Peyer's patch (tissue), 4 donors: ENCODE measurements at regions not wholly inside any gene's neighbourhood (a gene's known extent, or its start where the extent isn't known, plus 50 kb on each side); places are given as distances from the start of the nearest gene placed in this dataset.

ENCODE experiments used
- POLR2A ChIP-seq, 2 donors: fragments of 450-650 bp; IDR thresholded peaks; one replicate each; pipeline ENCODE4 v1.5.1; 2017; ENCODE audit warnings: antibody characterized with exemption in 2 of 2, mild to moderate bottlenecking in 2 of 2, moderate library complexity in 2 of 2
- TF ChIP-seq, protein P1 (sequence below), 6 experiments: fragments of 450-650 bp in 4 of 6; fragments of 200-600 bp in 2 of 6; sonication (generic) in 1 of 6; IDR thresholded peaks; one replicate each; pipeline ENCODE4 v1.5.1; 2017 to 2019; ENCODE audit warnings: antibody characterized with exemption in 6 of 6, mild to moderate bottlenecking in 3 of 6, moderate library complexity in 1 of 6

DNA sequence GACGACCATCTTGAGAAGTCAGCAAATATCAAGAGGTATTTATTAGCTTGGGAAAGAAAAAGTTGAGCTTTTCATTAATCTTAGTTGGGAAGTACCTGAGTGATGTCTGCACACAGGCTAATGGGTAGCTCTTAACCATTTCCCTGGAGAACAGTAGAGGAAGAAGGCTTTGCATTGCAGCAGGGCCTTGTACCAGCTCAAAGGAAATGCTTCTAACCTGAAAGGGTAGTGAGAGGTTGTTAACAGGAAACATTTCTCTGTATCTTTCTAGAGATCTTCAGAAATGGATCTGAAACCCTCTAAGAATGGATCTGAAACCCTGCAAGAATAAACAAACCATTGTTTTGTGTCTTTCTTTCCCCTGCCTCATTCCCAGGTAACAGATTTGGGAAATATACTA, 393.3 kb downstream of the PLK2 start:
- TF ChIP-seq, protein P1, sequence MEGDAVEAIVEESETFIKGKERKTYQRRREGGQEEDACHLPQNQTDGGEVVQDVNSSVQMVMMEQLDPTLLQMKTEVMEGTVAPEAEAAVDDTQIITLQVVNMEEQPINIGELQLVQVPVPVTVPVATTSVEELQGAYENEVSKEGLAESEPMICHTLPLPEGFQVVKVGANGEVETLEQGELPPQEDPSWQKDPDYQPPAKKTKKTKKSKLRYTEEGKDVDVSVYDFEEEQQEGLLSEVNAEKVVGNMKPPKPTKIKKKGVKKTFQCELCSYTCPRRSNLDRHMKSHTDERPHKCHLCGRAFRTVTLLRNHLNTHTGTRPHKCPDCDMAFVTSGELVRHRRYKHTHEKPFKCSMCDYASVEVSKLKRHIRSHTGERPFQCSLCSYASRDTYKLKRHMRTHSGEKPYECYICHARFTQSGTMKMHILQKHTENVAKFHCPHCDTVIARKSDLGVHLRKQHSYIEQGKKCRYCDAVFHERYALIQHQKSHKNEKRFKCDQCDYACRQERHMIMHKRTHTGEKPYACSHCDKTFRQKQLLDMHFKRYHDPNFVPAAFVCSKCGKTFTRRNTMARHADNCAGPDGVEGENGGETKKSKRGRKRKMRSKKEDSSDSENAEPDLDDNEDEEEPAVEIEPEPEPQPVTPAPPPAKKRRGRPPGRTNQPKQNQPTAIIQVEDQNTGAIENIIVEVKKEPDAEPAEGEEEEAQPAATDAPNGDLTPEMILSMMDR (IDR thresholded peaks at IDR 0.05): no peak
- TF ChIP-seq POLR2A (IDR thresholded peaks at IDR 0.05): no peak
